ENCODE measurements at regions not wholly inside any gene's neighbourhood (a gene's known extent, or its start where the extent isn't known, plus 50 kb on each side); places are given as distances from the start of the nearest gene placed in this dataset.

GRCh38 chr13:76804801-76805200 lies 81.4 kb downstream of the KCTD12 start:
- TF ChIP-seq, protein P1, sequence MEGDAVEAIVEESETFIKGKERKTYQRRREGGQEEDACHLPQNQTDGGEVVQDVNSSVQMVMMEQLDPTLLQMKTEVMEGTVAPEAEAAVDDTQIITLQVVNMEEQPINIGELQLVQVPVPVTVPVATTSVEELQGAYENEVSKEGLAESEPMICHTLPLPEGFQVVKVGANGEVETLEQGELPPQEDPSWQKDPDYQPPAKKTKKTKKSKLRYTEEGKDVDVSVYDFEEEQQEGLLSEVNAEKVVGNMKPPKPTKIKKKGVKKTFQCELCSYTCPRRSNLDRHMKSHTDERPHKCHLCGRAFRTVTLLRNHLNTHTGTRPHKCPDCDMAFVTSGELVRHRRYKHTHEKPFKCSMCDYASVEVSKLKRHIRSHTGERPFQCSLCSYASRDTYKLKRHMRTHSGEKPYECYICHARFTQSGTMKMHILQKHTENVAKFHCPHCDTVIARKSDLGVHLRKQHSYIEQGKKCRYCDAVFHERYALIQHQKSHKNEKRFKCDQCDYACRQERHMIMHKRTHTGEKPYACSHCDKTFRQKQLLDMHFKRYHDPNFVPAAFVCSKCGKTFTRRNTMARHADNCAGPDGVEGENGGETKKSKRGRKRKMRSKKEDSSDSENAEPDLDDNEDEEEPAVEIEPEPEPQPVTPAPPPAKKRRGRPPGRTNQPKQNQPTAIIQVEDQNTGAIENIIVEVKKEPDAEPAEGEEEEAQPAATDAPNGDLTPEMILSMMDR (IDR thresholded peaks at IDR 0.05): no peak
- TF ChIP-seq POLR2AphosphoS5 (IDR thresholded peaks at IDR 0.05; ENCODE audit: low read depth, low read length) (no peak), SIN3A (IDR thresholded peaks at IDR 0.05; ENCODE audit: borderline replicate concordance, insufficient read depth, low read depth, low read length) (no peak)
- TF ChIP-seq, protein P2, sequence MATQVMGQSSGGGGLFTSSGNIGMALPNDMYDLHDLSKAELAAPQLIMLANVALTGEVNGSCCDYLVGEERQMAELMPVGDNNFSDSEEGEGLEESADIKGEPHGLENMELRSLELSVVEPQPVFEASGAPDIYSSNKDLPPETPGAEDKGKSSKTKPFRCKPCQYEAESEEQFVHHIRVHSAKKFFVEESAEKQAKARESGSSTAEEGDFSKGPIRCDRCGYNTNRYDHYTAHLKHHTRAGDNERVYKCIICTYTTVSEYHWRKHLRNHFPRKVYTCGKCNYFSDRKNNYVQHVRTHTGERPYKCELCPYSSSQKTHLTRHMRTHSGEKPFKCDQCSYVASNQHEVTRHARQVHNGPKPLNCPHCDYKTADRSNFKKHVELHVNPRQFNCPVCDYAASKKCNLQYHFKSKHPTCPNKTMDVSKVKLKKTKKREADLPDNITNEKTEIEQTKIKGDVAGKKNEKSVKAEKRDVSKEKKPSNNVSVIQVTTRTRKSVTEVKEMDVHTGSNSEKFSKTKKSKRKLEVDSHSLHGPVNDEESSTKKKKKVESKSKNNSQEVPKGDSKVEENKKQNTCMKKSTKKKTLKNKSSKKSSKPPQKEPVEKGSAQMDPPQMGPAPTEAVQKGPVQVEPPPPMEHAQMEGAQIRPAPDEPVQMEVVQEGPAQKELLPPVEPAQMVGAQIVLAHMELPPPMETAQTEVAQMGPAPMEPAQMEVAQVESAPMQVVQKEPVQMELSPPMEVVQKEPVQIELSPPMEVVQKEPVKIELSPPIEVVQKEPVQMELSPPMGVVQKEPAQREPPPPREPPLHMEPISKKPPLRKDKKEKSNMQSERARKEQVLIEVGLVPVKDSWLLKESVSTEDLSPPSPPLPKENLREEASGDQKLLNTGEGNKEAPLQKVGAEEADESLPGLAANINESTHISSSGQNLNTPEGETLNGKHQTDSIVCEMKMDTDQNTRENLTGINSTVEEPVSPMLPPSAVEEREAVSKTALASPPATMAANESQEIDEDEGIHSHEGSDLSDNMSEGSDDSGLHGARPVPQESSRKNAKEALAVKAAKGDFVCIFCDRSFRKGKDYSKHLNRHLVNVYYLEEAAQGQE (IDR thresholded peaks at IDR 0.05; ENCODE audit: insufficient read depth in 1 of 2, low read depth in 2 of 2, low read length in 1 of 2): no peak

Data from Panc1 (cell line).